Smooth muscle cell (in vitro differentiated cells): ENCODE measurements at regions not wholly inside any gene's neighbourhood (a gene's known extent, or its start where the extent isn't known, plus 50 kb on each side); places are given as distances from the start of the nearest gene placed in this dataset.
A peak's percentile ranks its signal among the peaks of the same experiment; 100 is the strongest.

Experiments used
- DNase-seq: peaks from one replicate; lab custom pipeline; 2025; ENCODE audit not compliant: unreplicated experiment; lab: John Stamatoyannopoulos, UW
- H2AFZ ChIP-seq: fragments of 200-600 bp; sonication (generic); 2 replicates; pipeline ENCODE4 v1.6.0; 2016; ENCODE audit warnings: antibody characterized with exemption, low read depth, mild to moderate bottlenecking
- H3F3A ChIP-seq: fragments of 200-600 bp; sonication (generic); 2 replicates; pipeline ENCODE4 v1.6.0; 2017; ENCODE audit warnings: antibody characterized with exemption, low read depth
- H3K27ac ChIP-seq: fragments of 200-600 bp; sonication (generic); 2 replicates; pipeline ENCODE4 v1.5.1; 2016; ENCODE audit warnings: low read depth, mild to moderate bottlenecking
- H3K27me3 ChIP-seq: fragments of 200-600 bp; sonication (generic); 2 replicates; pipeline ENCODE4 v1.6.1; 2016; ENCODE audit warnings: low read depth, mild to moderate bottlenecking
- H3K36me3 ChIP-seq: fragments of 200-600 bp; sonication (generic); 2 replicates; pipeline ENCODE4 v1.5.1; 2016; ENCODE audit warnings: low read depth
- H3K4me1 ChIP-seq: fragments of 200-600 bp; sonication (generic); 2 replicates; pipeline ENCODE4 v1.5.1; 2016; ENCODE audit warnings: low read depth
- H3K4me2 ChIP-seq: fragments of 200-600 bp; sonication (generic); 2 replicates; pipeline ENCODE4 v1.6.0; 2016; ENCODE audit warnings: mild to moderate bottlenecking
- H3K4me3 ChIP-seq: fragments of 200-600 bp; sonication (generic); 2 replicates; pipeline ENCODE4 v1.5.1; 2016; ENCODE audit warnings: mild to moderate bottlenecking
- H3K79me2 ChIP-seq: fragments of 200-600 bp; sonication (generic); 2 replicates; pipeline ENCODE4 v1.6.0; 2016; ENCODE audit warnings: low read depth, mild to moderate bottlenecking
- H3K9ac ChIP-seq: fragments of 200-600 bp; sonication (generic); 2 replicates; pipeline ENCODE4 v1.6.0; 2016; ENCODE audit warnings: low read depth
- H3K9me3 ChIP-seq: fragments of 200-600 bp; sonication (generic); replicated peaks from 2 replicates; pipeline ENCODE4 v1.5.1; 2016; ENCODE audit warnings: low read depth
- H4K20me1 ChIP-seq: fragments of 200-600 bp; sonication (generic); 2 replicates; pipeline ENCODE4 v1.6.0; 2016; ENCODE audit warnings: low read depth
- CTCF ChIP-seq: fragments of 200-600 bp; sonication (generic); IDR thresholded peaks from 2 replicates; pipeline ENCODE4 v1.5.1; 2017; ENCODE audit warnings: borderline replicate concordance, mild to moderate bottlenecking, antibody characterized with exemption; ENCODE audit not compliant: insufficient read depth, poor library complexity, severe bottlenecking
- WGBS: methylation state at CpG from one replicate; pipeline ENCODE4 v1.1.7; 2016; ENCODE audit warnings: low lambda C conversion rate; 5-methylcytosine and 5-hydroxymethylcytosine counted together

DNA sequence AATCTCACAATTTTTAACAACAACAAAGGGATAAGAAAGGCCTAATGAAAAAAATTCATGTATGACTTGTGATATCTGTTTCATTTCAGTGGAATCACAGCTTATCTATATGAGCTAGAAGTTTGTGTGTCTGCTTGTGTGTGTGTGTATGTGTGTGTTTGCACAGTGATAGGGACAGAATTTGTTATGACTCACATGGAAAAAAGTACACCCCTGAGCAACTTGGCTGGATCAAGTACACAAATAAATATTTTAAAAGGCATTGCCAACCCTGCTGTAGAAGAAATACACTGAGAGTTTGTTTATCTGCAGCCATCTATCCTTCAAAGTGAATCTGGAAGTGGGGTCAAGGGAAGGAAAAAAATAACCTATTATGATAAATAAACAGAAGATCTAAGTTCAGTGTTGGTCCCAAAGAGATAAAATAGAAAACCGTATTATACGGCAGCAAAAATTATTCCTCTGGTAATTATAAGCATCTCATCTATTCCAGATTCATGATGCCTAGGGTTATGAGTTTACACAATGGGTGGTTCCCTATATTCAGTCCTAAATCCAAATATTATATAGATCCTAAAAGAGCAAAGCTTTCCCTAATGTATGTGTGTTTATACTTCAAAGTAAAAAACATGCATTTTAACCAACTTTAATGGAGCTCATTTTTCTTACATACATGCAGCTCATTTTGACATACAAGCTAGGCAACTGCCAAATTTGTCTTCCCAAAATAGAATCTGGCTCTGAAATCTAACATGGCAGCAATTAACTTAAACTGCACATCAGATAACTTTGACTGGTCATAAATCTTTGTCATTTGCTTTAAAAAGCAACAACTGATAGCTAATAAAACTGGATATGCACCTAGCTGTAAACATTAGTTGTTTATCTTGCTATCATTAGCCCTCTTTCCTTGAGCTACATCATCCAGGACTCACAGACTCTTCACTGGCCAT lies 420.6 kb downstream of the IRS1 start:
- no peak for DNase-seq
- no peak overlapping the region for H3K9ac ChIP-seq
- no peak overlapping the region for H3K4me3 ChIP-seq
- H3F3A ChIP-seq: no peaks in the 10 kb centered on the region
- H2AFZ ChIP-seq: peak overlapping the region; percentile 54
- H3K79me2 ChIP-seq: no peaks in the 10 kb centered on the region
- H3K9me3 ChIP-seq: no peaks in the 10 kb centered on the region
- no peak overlapping the region for H3K27ac ChIP-seq
- peak overlapping the region; percentile 8 for H3K4me2 ChIP-seq
- 43% methylated on average over 2 of the region's 2 CpGs for WGBS
- H3K36me3 ChIP-seq: no peaks in the 10 kb centered on the region
- H3K4me1 ChIP-seq: no peaks in the 10 kb centered on the region
- no peak for TF ChIP-seq CTCF
- H4K20me1 ChIP-seq: no peaks in the 10 kb centered on the region
- H3K27me3 ChIP-seq: no peaks in the 10 kb centered on the region

GRCh38 chr2:226376516-226377180 lies 423.0 kb downstream of the IRS1 start:
- TF ChIP-seq CTCF: no peak
- Histone ChIP-seq H3K9me3 (no peaks in the 10 kb centered on the region), H3K9ac (no peak overlapping the region), H3K27me3 (no peaks in the 10 kb centered on the region), H3K4me3 (no peak overlapping the region), H3K4me1 (no peaks in the 10 kb centered on the region), H3K27ac (no peak overlapping the region), H2AFZ (no peak overlapping the region), H3K4me2 (no peak overlapping the region), H3K36me3 (no peaks in the 10 kb centered on the region), H3K79me2 (no peaks in the 10 kb centered on the region), H4K20me1 (no peaks in the 10 kb centered on the region), H3F3A (no peaks in the 10 kb centered on the region)
- WGBS: 88% methylated on average over 4 of the region's 4 CpGs
- no peak for DNase-seq

- WGBS: 85% methylated on average over 7 of the region's 7 CpGs
- H3K9me3 ChIP-seq: no peaks in the 10 kb centered on the region
- no peaks in the 10 kb centered on the region for H3K27me3 ChIP-seq
- H3K4me1 ChIP-seq: no peaks in the 10 kb centered on the region
- no peak overlapping the region for H3K27ac ChIP-seq
- H2AFZ ChIP-seq: no peak overlapping the region
- no peak overlapping the region for H3K4me2 ChIP-seq
- DNase-seq: no peak
- H3K79me2 ChIP-seq: no peaks in the 10 kb centered on the region
- no peaks in the 10 kb centered on the region for H3K36me3 ChIP-seq
- H4K20me1 ChIP-seq: no peaks in the 10 kb centered on the region
- H3F3A ChIP-seq: no peaks in the 10 kb centered on the region
- no peak overlapping the region for H3K9ac ChIP-seq
- H3K4me3 ChIP-seq: no peak overlapping the region
- TF ChIP-seq CTCF: no peak
Observed at GRCh38 chr2:226366920-226367319, 432.7 kb downstream of the IRS1 start.
